ENCODE measurements at regions not wholly inside any gene's neighbourhood (a gene's known extent, or its start where the extent isn't known, plus 50 kb on each side); places are given as distances from the start of the nearest gene placed in this dataset.

- Histone ChIP-seq H3K4me3 (no peak overlapping the region), H3K4me1 (no peaks in the 10 kb centered on the region), H3K9me3 (no peaks in the 10 kb centered on the region), H3K36me3 (ENCODE audit: low read depth, missing control alignments) (no peaks in the 10 kb centered on the region), H3K27ac (no peak overlapping the region), H3K27me3 (no peaks in the 10 kb centered on the region)
- intact Hi-C loops (cut with DNase I; ENCODE audit: low total_unique reads) = no loop called here
- 0 to 85% methylated on average over 1 of the region's 1 CpG for WGBS, 2 donors
- DNase-seq = no peak
- TF ChIP-seq CTCF (IDR thresholded peaks at IDR 0.05) (no peak), POLR2A (IDR thresholded peaks at IDR 0.05) (no peak)
Measured at GRCh38 chr11:28488336-28488735, 380.1 kb downstream of the METTL15 start.

- intact Hi-C loops (cut with DNase I; ENCODE audit: low total_unique reads) = no loop called here
- 86 to 88% methylated on average over 7 of the region's 7 CpGs for WGBS, 2 donors
- H3K4me3 ChIP-seq = no peak overlapping the region
- DNase-seq = no peak
- no peaks in the 10 kb centered on the region for H3K36me3 ChIP-seq (ENCODE audit: low read depth, missing control alignments)
- H3K27ac ChIP-seq = no peak overlapping the region
- H3K27me3 ChIP-seq = no peaks in the 10 kb centered on the region
- H3K9me3 ChIP-seq = no peaks in the 10 kb centered on the region
- no peak for TF ChIP-seq CTCF (IDR thresholded peaks at IDR 0.05)
- no peak for TF ChIP-seq POLR2A (IDR thresholded peaks at IDR 0.05)
- H3K4me1 ChIP-seq = no peaks in the 10 kb centered on the region
Measured at GRCh38 chr11:28483072-28483867, 375.1 kb downstream of the METTL15 start.

- Histone ChIP-seq H3K4me3 (no peak overlapping the region), H3K27ac (no peak overlapping the region), H3K36me3 (ENCODE audit: low read depth, missing control alignments) (no peaks in the 10 kb centered on the region), H3K4me1 (no peaks in the 10 kb centered on the region), H3K27me3 (no peaks in the 10 kb centered on the region), H3K9me3 (no peaks in the 10 kb centered on the region)
- DNase-seq = no peak
- intact Hi-C loops (cut with DNase I; ENCODE audit: low total_unique reads) = no loop called here
- 92 to 94% methylated on average over 2 of the region's 2 CpGs for WGBS, 2 donors
- TF ChIP-seq CTCF (IDR thresholded peaks at IDR 0.05) = no peak
- TF ChIP-seq POLR2A (IDR thresholded peaks at IDR 0.05) = no peak
Measured at GRCh38 chr11:28482666-28483065, 374.5 kb downstream of the METTL15 start.

GRCh38 chr11:28481616-28482480, 373.7 kb downstream of the METTL15 start:
- H3K36me3 ChIP-seq (ENCODE audit: low read depth, missing control alignments) = no peaks in the 10 kb centered on the region
- WGBS, 2 donors = 87 to 90% methylated on average over 6 to 7 of the region's 7 CpGs
- no peaks in the 10 kb centered on the region for H3K27me3 ChIP-seq
- H3K4me1 ChIP-seq = no peaks in the 10 kb centered on the region
- no peak overlapping the region for H3K4me3 ChIP-seq
- H3K27ac ChIP-seq = no peak overlapping the region
- intact Hi-C loops (cut with DNase I; ENCODE audit: low total_unique reads) = no loop called here
- TF ChIP-seq CTCF (IDR thresholded peaks at IDR 0.05) (no peak), POLR2A (IDR thresholded peaks at IDR 0.05) (no peak)
- no peaks in the 10 kb centered on the region for H3K9me3 ChIP-seq
- DNase-seq = no peak
